Uterus (tissue), 3 donors: ENCODE measurements at regions not wholly inside any gene's neighbourhood (a gene's known extent, or its start where the extent isn't known, plus 50 kb on each side); places are given as distances from the start of the nearest gene placed in this dataset.
"Not testable (repeated sequence)": the region's sequence is repeated elsewhere in the genome, so short reads cannot be mapped to it uniquely, and the experiment has no call there.

Experiments used
- DNase-seq, 2 donors: peaks; one replicate each; pipeline ENCODE4 v3.0.0-alpha.2; 2019 to 2020
- H3K27ac ChIP-seq, 2 donors: fragments of 200-600 bp; sonication (generic); 1 replicate in 1 of 2; 2 replicates in 1 of 2; pipeline ENCODE4 v1.5.1; 2016 to 2018
- H3K27me3 ChIP-seq, 2 donors: fragments of 200-600 bp; sonication (generic); one replicate each; pipeline ENCODE4 v1.5.1; 2018 to 2019; ENCODE audit warnings: control low read depth in 1 of 2
- H3K36me3 ChIP-seq, 2 donors: fragments of 200-600 bp; sonication (generic); one replicate each; pipeline ENCODE4 v1.5.1; 2019; ENCODE audit warnings: control low read depth in 1 of 2
- H3K4me1 ChIP-seq, 2 donors: fragments of 200-600 bp; sonication (generic); one replicate each; pipeline ENCODE4 v1.5.1; 2018 to 2019; ENCODE audit warnings: control low read depth in 1 of 2
- H3K4me3 ChIP-seq, 2 donors: fragments of 200-600 bp; sonication (generic); 1 replicate in 1 of 2; 2 replicates in 1 of 2; pipeline ENCODE4 v1.5.1; 2018 to 2019; ENCODE audit warnings: mild to moderate bottlenecking in 1 of 2
- H3K9me3 ChIP-seq, 2 donors: fragments of 200-600 bp; sonication (generic); one replicate each; pipeline ENCODE4 v1.5.1; 2019; ENCODE audit warnings: control low read depth in 1 of 2
- CTCF ChIP-seq, 4 experiments: fragments of 200-600 bp in 2 of 4; fragments of 450-650 bp in 2 of 4; sonication (generic) in 2 of 4; IDR thresholded peaks; one replicate each; pipeline ENCODE4 v1.5.1; 2016 to 2019; ENCODE audit warnings: antibody characterized with exemption in 4 of 4, mild to moderate bottlenecking in 2 of 4, moderate library complexity in 1 of 4
- POLR2A ChIP-seq, 2 donors: fragments of 450-650 bp; IDR thresholded peaks; one replicate each; pipeline ENCODE4 v1.6.1; 2016; ENCODE audit warnings: antibody characterized with exemption in 2 of 2, mild to moderate bottlenecking in 1 of 2, moderate library complexity in 1 of 2
- intact Hi-C: fragments of 100-400 bp; cut with DNase I; formaldehyde crosslinking; loops from one replicate; pipeline ENCODE4 v1.15.1; 2023; ENCODE audit warnings: low total_unique reads
- donor health status: DM: yes; HTN: yes; CAD: no.

GRCh38 chr15:58318517-58318916, 113.3 kb upstream of the LIPC start:
- Histone ChIP-seq H3K4me1 (no peaks in the 10 kb centered on the region), H3K9me3 (no peaks in the 10 kb centered on the region), H3K36me3 (no peaks in the 10 kb centered on the region), H3K4me3 (no peak overlapping the region), H3K27me3 (no peaks in the 10 kb centered on the region), H3K27ac (no peak overlapping the region)
- no peak for DNase-seq
- TF ChIP-seq CTCF (IDR thresholded peaks at IDR 0.05) = no peak
- no peak for TF ChIP-seq POLR2A (IDR thresholded peaks at IDR 0.05)
- intact Hi-C loops = no loop called here

- Histone ChIP-seq H3K36me3 (no peaks in the 10 kb centered on the region), H3K4me3 (no peak overlapping the region), H3K4me1 (no peaks in the 10 kb centered on the region), H3K9me3 (no peaks in the 10 kb centered on the region), H3K27ac (no peak overlapping the region), H3K27me3 (no peaks in the 10 kb centered on the region)
- DNase-seq = no peak
- intact Hi-C loops = no loop called here
- no peak for TF ChIP-seq POLR2A (IDR thresholded peaks at IDR 0.05)
- TF ChIP-seq CTCF (IDR thresholded peaks at IDR 0.05) = no peak
These were observed 110.8 kb upstream of the LIPC start for GRCh38 chr15:58321034-58321433.

- Histone ChIP-seq H3K9me3 (no peaks in the 10 kb centered on the region), H3K4me3 (no peak overlapping the region), H3K27me3 (no peaks in the 10 kb centered on the region), H3K36me3 (no peaks in the 10 kb centered on the region), H3K27ac (no peak overlapping the region), H3K4me1 (no peaks in the 10 kb centered on the region)
- TF ChIP-seq CTCF (IDR thresholded peaks at IDR 0.05) = no peak
- TF ChIP-seq POLR2A (IDR thresholded peaks at IDR 0.05) = no peak
- DNase-seq = no peak
- intact Hi-C loops = no loop called here
These were observed 109.5 kb upstream of the LIPC start for GRCh38 chr15:58322253-58322652.

GRCh38 chr15:58323321-58323720, 108.5 kb upstream of the LIPC start:
- H3K36me3 ChIP-seq, H3K4me3 ChIP-seq, H3K27me3 ChIP-seq, intact Hi-C loops, DNase-seq, H3K9me3 ChIP-seq, H3K27ac ChIP-seq, H3K4me1 ChIP-seq: not testable (repeated sequence)

- Histone ChIP-seq H3K4me3 (no peak overlapping the region), H3K36me3 (no peaks in the 10 kb centered on the region), H3K4me1 (no peaks in the 10 kb centered on the region), H3K27me3 (no peaks in the 10 kb centered on the region), H3K9me3 (no peaks in the 10 kb centered on the region), H3K27ac (no peak overlapping the region)
- intact Hi-C loops = no loop called here
- TF ChIP-seq CTCF (IDR thresholded peaks at IDR 0.05) (no peak), POLR2A (IDR thresholded peaks at IDR 0.05) (no peak)
- no peak for DNase-seq
These were observed 107.3 kb upstream of the LIPC start for GRCh38 chr15:58324533-58324932.

GRCh38 chr15:58327958-58328357, 103.8 kb upstream of the LIPC start:
- Histone ChIP-seq H3K4me1 (peaks cover 11 to 17% of the 10 kb centered on the region in 2 donors), H3K36me3 (no peaks in the 10 kb centered on the region), H3K27me3 (no peaks in the 10 kb centered on the region), H3K4me3 (no peak overlapping the region), H3K9me3 (no peaks in the 10 kb centered on the region), H3K27ac (no peak overlapping the region)
- DNase-seq = no peak
- intact Hi-C loops = no loop called here
- TF ChIP-seq POLR2A (IDR thresholded peaks at IDR 0.05) (no peak), CTCF (IDR thresholded peaks at IDR 0.05) (no peak)
